Muscle layer of duodenum (tissue), 2 donors: ENCODE measurements at regions not wholly inside any gene's neighbourhood (a gene's known extent, or its start where the extent isn't known, plus 50 kb on each side); places are given as distances from the start of the nearest gene placed in this dataset.

ENCODE experiments used
- H3K27ac ChIP-seq: one replicate; pipeline ENCODE4 v1.7.0; 2013; ENCODE audit warnings: mild to moderate bottlenecking, low read length
- H3K27me3 ChIP-seq: one replicate; pipeline ENCODE4 v1.7.0; 2013; ENCODE audit warnings: low read depth, mild to moderate bottlenecking, control low read depth, low read length
- H3K36me3 ChIP-seq, 2 donors: one replicate each; pipeline ENCODE4 v1.7.0; 2013; ENCODE audit warnings: low read length in 2 of 2, control low read depth in 1 of 2, mild to moderate bottlenecking in 1 of 2; ENCODE audit not compliant: insufficient read depth in 2 of 2, control insufficient read depth in 1 of 2
- H3K4me1 ChIP-seq, 2 donors: one replicate each; pipeline ENCODE4 v1.7.0; 2013; ENCODE audit warnings: low read length in 2 of 2, mild to moderate bottlenecking in 2 of 2, control low read depth in 1 of 2, moderate library complexity in 1 of 2; ENCODE audit not compliant: insufficient read depth in 2 of 2, control insufficient read depth in 1 of 2
- H3K4me3 ChIP-seq, 2 donors: one replicate each; pipeline ENCODE4 v1.7.0; 2013; ENCODE audit warnings: low read length in 2 of 2, low read depth in 1 of 2, mild to moderate bottlenecking in 1 of 2
- H3K9me3 ChIP-seq, 2 donors: one replicate each; pipeline ENCODE4 v1.7.0; 2013; ENCODE audit warnings: low read length in 2 of 2, control low read depth in 1 of 2, mild to moderate bottlenecking in 1 of 2; ENCODE audit not compliant: control insufficient read depth in 1 of 2
- donor health status: healthy.

GRCh38 chr11:106333678-106334077 is 256.2 kb downstream of the AASDHPPT start:
- no peaks in the 10 kb centered on the region for H3K27me3 ChIP-seq
- H3K9me3 ChIP-seq = no peaks in the 10 kb centered on the region
- H3K36me3 ChIP-seq = no peaks in the 10 kb centered on the region

GRCh38 chr11:106344394-106344793 is 266.9 kb downstream of the AASDHPPT start:
- Histone ChIP-seq H3K4me3 (no peak overlapping the region), H3K9me3 (no peaks in the 10 kb centered on the region), H3K36me3 (no peaks in the 10 kb centered on the region), H3K4me1 (no peaks in the 10 kb centered on the region), H3K27me3 (no peaks in the 10 kb centered on the region), H3K27ac (no peak overlapping the region)

More at GRCh38 chr11:106333678-106334077, 256.2 kb downstream of the AASDHPPT start:
- H3K27ac ChIP-seq = no peak overlapping the region
- no peaks in the 10 kb centered on the region for H3K4me1 ChIP-seq
- H3K4me3 ChIP-seq = no peak overlapping the region

GRCh38 chr11:106344966-106345365 is 267.5 kb downstream of the AASDHPPT start:
- Histone ChIP-seq H3K4me3 (no peak overlapping the region), H3K36me3 (no peaks in the 10 kb centered on the region), H3K27ac (no peak overlapping the region)

GRCh38 chr11:106353031-106353430 is 275.6 kb downstream of the AASDHPPT start:
- H3K4me3 ChIP-seq = no peak overlapping the region

More at GRCh38 chr11:106344966-106345365, 267.5 kb downstream of the AASDHPPT start:
- H3K9me3 ChIP-seq = no peaks in the 10 kb centered on the region
- H3K4me1 ChIP-seq = no peaks in the 10 kb centered on the region
- no peaks in the 10 kb centered on the region for H3K27me3 ChIP-seq

GRCh38 chr11:106369224-106369623 is 291.8 kb downstream of the AASDHPPT start:
- Histone ChIP-seq H3K4me3 (no peak overlapping the region), H3K9me3 (no peaks in the 10 kb centered on the region), H3K27ac (no peak overlapping the region), H3K27me3 (no peaks in the 10 kb centered on the region), H3K4me1 (no peaks in the 10 kb centered on the region), H3K36me3 (no peaks in the 10 kb centered on the region)

More at GRCh38 chr11:106353031-106353430, 275.6 kb downstream of the AASDHPPT start:
- no peak overlapping the region for H3K27ac ChIP-seq
- H3K36me3 ChIP-seq = no peaks in the 10 kb centered on the region
- H3K4me1 ChIP-seq = no peaks in the 10 kb centered on the region
- no peaks in the 10 kb centered on the region for H3K27me3 ChIP-seq
- H3K9me3 ChIP-seq = no peaks in the 10 kb centered on the region

GRCh38 chr11:106378513-106379179 is 301.2 kb downstream of the AASDHPPT start:
- no peaks in the 10 kb centered on the region for H3K9me3 ChIP-seq
- H3K27me3 ChIP-seq = no peaks in the 10 kb centered on the region
- no peak overlapping the region for H3K27ac ChIP-seq
- no peaks in the 10 kb centered on the region for H3K4me1 ChIP-seq
- H3K4me3 ChIP-seq = no peak overlapping the region
- no peaks in the 10 kb centered on the region for H3K36me3 ChIP-seq

GRCh38 chr11:106379265-106379664 is 301.8 kb downstream of the AASDHPPT start:
- Histone ChIP-seq H3K27ac (no peak overlapping the region), H3K36me3 (no peaks in the 10 kb centered on the region), H3K4me1 (no peaks in the 10 kb centered on the region), H3K9me3 (no peaks in the 10 kb centered on the region), H3K27me3 (no peaks in the 10 kb centered on the region), H3K4me3 (no peak overlapping the region)

GRCh38 chr11:106379712-106380111 is 302.2 kb downstream of the AASDHPPT start:
- Histone ChIP-seq H3K27ac (no peak overlapping the region), H3K36me3 (no peaks in the 10 kb centered on the region), H3K27me3 (no peaks in the 10 kb centered on the region), H3K4me3 (no peak overlapping the region), H3K4me1 (no peaks in the 10 kb centered on the region), H3K9me3 (no peaks in the 10 kb centered on the region)

GRCh38 chr11:106381895-106382294 is 304.4 kb downstream of the AASDHPPT start:
- no peak overlapping the region for H3K4me3 ChIP-seq
- H3K4me1 ChIP-seq = no peaks in the 10 kb centered on the region
- H3K9me3 ChIP-seq = no peaks in the 10 kb centered on the region
- no peaks in the 10 kb centered on the region for H3K27me3 ChIP-seq
- H3K27ac ChIP-seq = no peak overlapping the region
- no peaks in the 10 kb centered on the region for H3K36me3 ChIP-seq

- Histone ChIP-seq H3K36me3 (no peaks in the 10 kb centered on the region), H3K27me3 (no peaks in the 10 kb centered on the region), H3K4me3 (no peak overlapping the region), H3K27ac (no peak overlapping the region), H3K9me3 (no peaks in the 10 kb centered on the region), H3K4me1 (no peaks in the 10 kb centered on the region)
Measured at GRCh38 chr11:106384429-106384828, 307.0 kb downstream of the AASDHPPT start.

GRCh38 chr11:106386519-106386918 is 309.1 kb downstream of the AASDHPPT start:
- Histone ChIP-seq H3K9me3 (no peaks in the 10 kb centered on the region), H3K27ac (no peak overlapping the region), H3K27me3 (no peaks in the 10 kb centered on the region), H3K4me3 (no peak overlapping the region), H3K4me1 (no peaks in the 10 kb centered on the region), H3K36me3 (no peaks in the 10 kb centered on the region)

GRCh38 chr11:106389101-106389500 is 311.6 kb downstream of the AASDHPPT start:
- Histone ChIP-seq H3K36me3 (no peaks in the 10 kb centered on the region), H3K27me3 (no peaks in the 10 kb centered on the region), H3K9me3 (no peaks in the 10 kb centered on the region), H3K4me1 (no peaks in the 10 kb centered on the region), H3K27ac (no peak overlapping the region), H3K4me3 (no peak overlapping the region)
